NCI-H1436 treated with DMSO at 0.1 percent for 48 hours (cell line): ENCODE measurements at regions not wholly inside any gene's neighbourhood (a gene's known extent, or its start where the extent isn't known, plus 50 kb on each side); places are given as distances from the start of the nearest gene placed in this dataset.
"Not testable (repeated sequence)": the region's sequence is repeated elsewhere in the genome, so short reads cannot be mapped to it uniquely, and the experiment has no call there.

Experiments
- DNase-seq: peaks from one replicate; lab custom pipeline; 2025; lab: John Stamatoyannopoulos, UW

GRCh38 chr1:219090607-219091006, 83.1 kb upstream of the LYPLAL1 start:
- DNase-seq: no peak

- no peak for DNase-seq
Measured at GRCh38 chr1:219092206-219092605, 81.5 kb upstream of the LYPLAL1 start.

GRCh38 chr1:219099307-219099706, 74.4 kb upstream of the LYPLAL1 start:
- DNase-seq: no peak

- no peak for DNase-seq
Measured at GRCh38 chr1:219100059-219100458, 73.6 kb upstream of the LYPLAL1 start.

- not testable (repeated sequence) for DNase-seq
Measured at GRCh38 chr1:219102466-219102865, 71.2 kb upstream of the LYPLAL1 start.

- no peak for DNase-seq
Measured at GRCh38 chr1:219105893-219106292, 67.8 kb upstream of the LYPLAL1 start.

GRCh38 chr1:219109424-219110018, 64.2 kb upstream of the LYPLAL1 start:
- no peak for DNase-seq

GRCh38 chr1:219113261-219113660, 60.4 kb upstream of the LYPLAL1 start:
- no peak for DNase-seq

- no peak for DNase-seq
Measured at GRCh38 chr1:219114014-219114413, 59.7 kb upstream of the LYPLAL1 start.

- DNase-seq: no peak
Measured at GRCh38 chr1:219119839-219120238, 53.8 kb upstream of the LYPLAL1 start.

- no peak for DNase-seq
Measured at GRCh38 chr1:219120624-219121544, 52.8 kb upstream of the LYPLAL1 start.

- DNase-seq: no peak
Measured at GRCh38 chr1:219121679-219122078, 52.0 kb upstream of the LYPLAL1 start.

- no peak for DNase-seq
Measured at GRCh38 chr1:219123036-219123435, 50.6 kb upstream of the LYPLAL1 start.
